ENCODE measurements at regions not wholly inside any gene's neighbourhood (a gene's known extent, or its start where the extent isn't known, plus 50 kb on each side); places are given as distances from the start of the nearest gene placed in this dataset.

GRCh38 chr15:25557926-25558325, 119.1 kb upstream of the UBE3A start:
- DNase-seq = no peak

DNA sequence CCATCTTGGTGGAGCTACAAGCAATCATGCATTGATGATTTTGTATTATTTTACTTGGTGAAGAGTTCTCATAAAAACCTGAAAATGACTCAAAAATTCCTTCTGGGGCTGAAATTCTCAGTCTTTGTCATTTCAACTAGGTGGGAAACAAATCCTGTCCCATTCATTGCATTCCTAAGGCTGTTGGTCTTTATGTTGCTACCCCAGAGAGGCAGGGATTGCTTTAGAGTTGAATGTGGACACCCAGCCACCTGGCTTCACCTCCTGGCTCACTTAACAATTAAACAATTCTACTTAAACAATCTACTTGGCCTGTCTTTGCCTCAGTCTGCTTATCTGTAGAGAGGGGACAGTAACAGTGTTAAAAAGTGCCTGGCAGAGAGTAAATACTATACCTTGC, 117.3 kb upstream of the UBE3A start:
- no peak for DNase-seq

DNA sequence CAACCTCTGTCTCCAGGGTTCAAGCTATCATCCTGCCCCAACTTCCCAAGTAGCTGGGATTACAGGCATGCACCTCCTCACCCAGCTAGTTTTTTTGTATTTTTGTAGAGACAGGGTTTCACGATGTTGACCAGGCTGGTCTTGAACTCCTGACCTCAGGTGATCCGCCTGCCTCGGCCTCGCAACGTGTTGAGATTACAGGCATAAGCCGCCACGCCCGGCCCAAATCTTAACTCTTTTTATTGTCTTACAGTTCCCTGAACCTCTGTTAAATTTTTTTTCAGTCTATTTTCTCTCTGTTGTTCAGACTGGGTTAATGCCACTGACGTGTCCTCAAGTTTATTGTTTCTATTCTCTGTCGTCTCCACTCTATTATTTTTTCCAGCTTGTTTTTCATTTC, 115.8 kb upstream of the UBE3A start:
- DNase-seq = no peak

- no peak for DNase-seq
Measured at GRCh38 chr15:25548600-25548999, 109.8 kb upstream of the UBE3A start.

DNA sequence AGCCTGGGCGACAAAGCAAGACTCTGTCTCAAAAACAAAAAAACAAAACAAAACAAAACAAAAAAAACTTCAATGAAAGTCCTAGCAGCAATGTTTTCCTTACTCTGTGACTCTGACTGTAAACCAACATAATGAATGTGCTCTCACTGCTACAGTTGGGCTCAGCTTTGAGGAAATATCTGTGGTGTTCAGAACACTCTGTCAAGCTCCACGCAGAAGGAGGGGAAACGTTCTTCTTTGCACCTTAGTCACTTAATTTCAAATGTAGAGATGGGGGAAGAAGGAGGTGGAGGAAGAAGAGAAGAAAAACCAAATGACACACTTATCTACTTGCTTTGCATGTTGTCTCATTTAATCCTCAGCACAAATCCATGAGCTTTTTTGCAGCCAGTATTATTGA, 107.1 kb upstream of the UBE3A start:
- no peak for DNase-seq

DNA sequence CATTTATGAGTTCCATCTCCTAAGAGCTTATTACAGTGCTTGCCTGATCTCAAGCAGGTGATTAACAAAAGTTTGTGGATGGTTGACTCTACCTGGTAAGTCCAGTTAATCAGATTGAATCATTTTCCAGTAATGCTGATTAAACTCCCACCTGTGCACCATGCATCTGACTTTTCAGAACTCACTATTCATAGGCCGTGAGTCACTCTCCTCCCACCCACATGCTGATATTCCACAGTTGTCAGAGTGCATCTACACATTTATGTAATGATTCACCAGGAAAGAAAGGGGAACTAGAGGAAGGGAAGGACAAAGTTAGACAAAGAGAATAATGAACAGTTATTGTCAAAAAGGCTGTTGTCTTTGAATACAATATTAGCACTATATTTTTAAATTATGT, 106.2 kb upstream of the UBE3A start:
- DNase-seq = peak; percentile 5

- DNase-seq = no peak
Measured at GRCh38 chr15:25544076-25544475, 105.3 kb upstream of the UBE3A start.

- DNase-seq = no peak
Measured at GRCh38 chr15:25543196-25543595, 104.4 kb upstream of the UBE3A start.

DNA sequence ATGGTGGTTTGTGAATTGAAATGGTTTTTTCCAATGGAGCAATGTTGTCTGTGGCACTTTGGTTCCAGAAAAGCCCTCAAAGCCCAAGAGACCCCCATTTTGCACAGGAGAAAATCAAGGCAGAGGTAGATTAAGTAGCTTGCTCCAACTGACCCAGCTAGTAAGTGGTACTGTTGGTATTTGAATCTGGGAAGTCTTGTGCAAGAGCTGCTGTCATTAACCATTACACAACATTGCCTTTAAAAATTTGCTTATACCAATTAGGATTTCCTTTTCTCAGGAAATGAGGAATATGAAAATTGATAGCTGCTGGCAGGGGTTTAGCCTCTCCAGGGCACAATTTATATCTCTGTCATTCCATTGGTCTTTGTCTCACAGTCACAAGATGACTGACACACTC, 102.4 kb upstream of the UBE3A start:
- no peak for DNase-seq

GRCh38 chr15:25536801-25537611, 98.2 kb upstream of the UBE3A start:
- DNase-seq = no peak

DNA sequence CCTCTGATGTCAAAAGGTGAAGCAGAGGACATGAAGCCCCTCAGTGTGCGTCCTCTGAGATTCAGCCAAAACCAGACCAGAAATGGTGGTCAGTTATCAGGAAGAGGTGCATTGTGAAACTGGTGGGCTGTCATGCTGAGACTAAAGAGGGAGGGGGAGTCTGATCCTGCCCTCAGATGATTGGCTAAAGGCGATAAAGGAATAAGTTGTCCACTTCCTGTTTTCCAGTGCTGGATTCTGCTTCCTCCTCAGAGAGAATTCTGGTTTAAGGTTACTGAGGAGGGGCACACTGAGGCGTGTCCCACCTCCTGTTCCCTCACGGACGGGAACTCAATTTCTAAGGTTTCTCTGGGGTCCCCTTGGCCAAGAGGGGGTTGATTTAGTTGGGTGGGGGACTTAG, 97.0 kb upstream of the UBE3A start:
- no peak for DNase-seq

DNA sequence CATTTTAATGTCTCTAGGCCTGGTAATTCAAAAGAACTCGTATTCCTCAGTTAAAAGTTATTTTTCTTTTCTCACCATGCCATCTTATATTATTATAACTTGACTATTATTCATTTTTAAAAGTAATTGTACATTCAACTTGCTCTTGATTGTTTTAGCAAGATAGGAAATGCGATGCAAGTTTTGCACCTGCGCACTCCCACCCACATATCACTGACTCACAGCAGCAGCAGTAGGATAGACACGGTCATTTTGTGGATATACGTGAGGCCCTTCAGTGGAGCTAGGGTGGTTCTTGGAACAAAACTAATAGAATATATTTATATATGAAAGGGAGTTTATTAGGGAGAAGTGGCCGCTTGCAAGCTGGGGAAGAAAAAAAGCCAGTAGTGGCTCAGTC, 95.5 kb upstream of the UBE3A start:
- no peak for DNase-seq

GRCh38 chr15:25532269-25533140, 93.7 kb upstream of the UBE3A start:
- DNase-seq = no peak

GRCh38 chr15:25529774-25530173, 91.0 kb upstream of the UBE3A start:
- DNase-seq = no peak

GRCh38 chr15:25527118-25527517, 88.3 kb upstream of the UBE3A start:
- DNase-seq = no peak

GRCh38 chr15:25525741-25526140, 86.9 kb upstream of the UBE3A start:
- no peak for DNase-seq

DNA sequence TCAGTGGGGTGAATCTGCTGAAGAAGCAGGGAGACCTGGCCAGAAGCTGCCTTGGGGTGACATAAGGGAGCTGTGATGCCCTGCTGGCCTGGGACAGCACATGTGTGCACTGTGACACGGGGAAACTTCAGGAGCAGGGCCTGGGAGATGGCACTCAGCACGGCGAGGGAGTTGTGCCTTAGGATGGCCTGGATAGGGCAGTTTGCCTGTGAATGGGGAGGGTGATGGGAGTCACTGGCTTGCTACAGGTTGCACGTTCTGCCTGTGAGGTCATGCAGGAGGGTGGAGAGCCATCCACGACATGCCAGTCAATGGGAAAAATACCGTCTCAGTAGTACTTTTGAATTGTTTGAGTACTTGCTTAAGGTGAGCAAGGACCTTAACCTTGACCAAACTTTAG, 76.8 kb upstream of the UBE3A start:
- DNase-seq = no peak

DNA sequence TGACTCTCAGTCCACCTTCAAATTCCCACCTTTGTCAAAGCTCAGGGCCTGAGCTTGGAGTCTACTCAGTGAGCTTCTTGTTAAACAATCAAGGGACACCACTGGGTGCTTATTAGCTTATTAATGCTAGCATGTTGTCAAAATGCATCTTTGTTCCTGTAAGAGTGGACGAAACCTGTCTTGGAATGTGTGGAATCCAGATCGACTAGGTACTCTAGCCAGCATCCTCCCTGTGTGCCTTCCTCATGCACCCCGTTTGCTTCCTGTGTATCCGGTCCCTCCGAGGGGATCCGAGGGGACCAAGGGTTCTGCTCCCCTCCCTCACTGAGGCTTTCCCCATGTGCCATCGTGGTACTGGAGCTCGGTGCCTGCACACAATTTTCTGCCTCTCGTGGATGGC, 75.7 kb upstream of the UBE3A start:
- no peak for DNase-seq

- DNase-seq = no peak
Measured at GRCh38 chr15:25512957-25513356, 74.1 kb upstream of the UBE3A start.

- no peak for DNase-seq
Measured at GRCh38 chr15:25510146-25510545, 71.3 kb upstream of the UBE3A start.

DNA sequence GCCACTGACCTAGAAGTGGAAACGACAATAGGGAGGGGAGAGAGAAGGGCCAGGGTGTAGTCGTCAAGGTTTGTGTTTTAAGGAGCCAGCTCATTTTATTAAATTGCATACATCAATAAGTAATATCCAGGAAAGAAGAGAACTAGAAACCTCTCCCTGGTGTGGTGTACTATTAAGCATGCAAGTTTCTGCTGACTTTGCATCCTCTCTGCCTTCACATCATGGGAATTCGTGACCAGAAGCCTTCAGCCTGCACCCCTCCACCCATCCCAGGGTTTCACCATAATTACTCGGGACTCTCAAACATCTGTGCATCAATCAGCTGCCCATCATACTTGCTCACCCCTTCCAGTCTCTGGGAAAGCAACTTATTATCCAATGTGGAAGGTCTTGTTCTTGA, 70.9 kb upstream of the UBE3A start:
- no peak for DNase-seq

- no peak for DNase-seq
Measured at GRCh38 chr15:25508369-25509002, 69.7 kb upstream of the UBE3A start.

DNA sequence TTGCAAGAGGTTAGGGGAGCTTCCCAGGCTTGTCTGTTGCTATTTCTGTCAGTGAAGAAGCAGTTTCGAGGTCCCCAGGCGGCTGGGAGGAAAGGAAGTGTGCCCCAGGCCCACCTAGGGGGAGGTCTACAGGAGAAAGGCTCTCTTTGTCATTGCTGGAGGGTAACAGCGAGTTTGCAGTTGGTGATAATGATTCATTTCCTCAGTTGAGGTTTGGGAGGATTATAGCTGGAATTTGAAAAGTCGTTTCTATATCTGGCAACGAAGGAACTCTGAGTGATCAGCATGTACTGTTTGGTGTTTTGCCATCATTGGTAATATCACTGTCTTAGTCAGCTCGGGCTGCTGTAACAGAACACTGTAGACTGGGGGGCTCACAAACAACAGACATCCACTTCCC, 65.5 kb upstream of the UBE3A start:
- DNase-seq = no peak
